Inferior parietal cortex (tissue), 1 donor: ENCODE measurements at regions not wholly inside any gene's neighbourhood (a gene's known extent, or its start where the extent isn't known, plus 50 kb on each side); places are given as distances from the start of the nearest gene placed in this dataset.

Experiments
- DNase-seq: peaks from one replicate; pipeline ENCODE4 v3.0.0-alpha.2; 2016; ENCODE audit errors: extremely low spot score

- no peak for DNase-seq
These were observed 1313.0 kb downstream of the MAT2B start for GRCh38 chr5:164818445-164818844.

GRCh38 chr5:164824671-164825070 lies 1319.3 kb downstream of the MAT2B start:
- no peak for DNase-seq

- DNase-seq: no peak
These were observed 1327.1 kb downstream of the MAT2B start for GRCh38 chr5:164832516-164832915.

GRCh38 chr5:164844348-164844747 lies 1338.9 kb downstream of the MAT2B start:
- no peak for DNase-seq

- no peak for DNase-seq
These were observed 1355.5 kb downstream of the MAT2B start for GRCh38 chr5:164860896-164861295.

GRCh38 chr5:164861610-164862009 lies 1356.2 kb downstream of the MAT2B start:
- DNase-seq: no peak

- no peak for DNase-seq
These were observed 1363.3 kb downstream of the MAT2B start for GRCh38 chr5:164868761-164869160.

- no peak for DNase-seq
These were observed 1363.9 kb downstream of the MAT2B start for GRCh38 chr5:164869325-164869724.

GRCh38 chr5:164876793-164877192 lies 1371.4 kb downstream of the MAT2B start:
- DNase-seq: no peak

- DNase-seq: no peak
These were observed 1376.0 kb downstream of the MAT2B start for GRCh38 chr5:164881442-164881841.

- no peak for DNase-seq
These were observed 1379.8 kb downstream of the MAT2B start for GRCh38 chr5:164885179-164885578.

- DNase-seq: no peak
These were observed 1387.7 kb downstream of the MAT2B start for GRCh38 chr5:164893071-164893470.

- no peak for DNase-seq
These were observed 1393.3 kb downstream of the MAT2B start for GRCh38 chr5:164898705-164899104.

GRCh38 chr5:164909673-164910072 lies 1404.3 kb downstream of the MAT2B start:
- DNase-seq: no peak

GRCh38 chr5:164921722-164922121 lies 1416.3 kb downstream of the MAT2B start:
- no peak for DNase-seq

GRCh38 chr5:164934039-164934438 lies 1428.6 kb downstream of the MAT2B start:
- DNase-seq: no peak

- no peak for DNase-seq
These were observed 1429.1 kb downstream of the MAT2B start for GRCh38 chr5:164934561-164934960.

GRCh38 chr5:164941132-164941531 lies 1435.7 kb downstream of the MAT2B start:
- DNase-seq: no peak

- no peak for DNase-seq
These were observed 1445.5 kb downstream of the MAT2B start for GRCh38 chr5:164950927-164951326.

GRCh38 chr5:164951570-164951969 lies 1446.2 kb downstream of the MAT2B start:
- no peak for DNase-seq

- no peak for DNase-seq
These were observed 1453.3 kb downstream of the MAT2B start for GRCh38 chr5:164958688-164959087.

- no peak for DNase-seq
These were observed 1454.3 kb downstream of the MAT2B start for GRCh38 chr5:164959761-164960160.

GRCh38 chr5:164962329-164962961 lies 1457.0 kb downstream of the MAT2B start:
- no peak for DNase-seq

GRCh38 chr5:164966611-164967010 lies 1461.2 kb downstream of the MAT2B start:
- no peak for DNase-seq
